ENCODE measurements at regions not wholly inside any gene's neighbourhood (a gene's known extent, or its start where the extent isn't known, plus 50 kb on each side); places are given as distances from the start of the nearest gene placed in this dataset.

GRCh38 chr1:29452463-29453230 is 216.3 kb downstream of the PTPRU start:
- no peak overlapping the region for H3K9ac ChIP-seq (ENCODE audit: low read depth in 1 of 2, low read length in 2 of 2)
- H3K27ac ChIP-seq (ENCODE audit: low read depth, low read length): no peak overlapping the region
- no peak overlapping the region for H3K4me3 ChIP-seq (ENCODE audit: low read depth in 1 of 2, low read length in 2 of 2)
- H3K4me1 ChIP-seq (ENCODE audit: control insufficient read depth in 1 of 2, insufficient read depth in 2 of 2, low read length in 2 of 2): no peaks in the 10 kb centered on the region
- H3K27me3 ChIP-seq (ENCODE audit: control insufficient read depth in 1 of 2, insufficient read depth in 2 of 2, low read length in 2 of 2): peaks cover 0 to 8% of the 10 kb centered on the region in 2 donors
- no peaks in the 10 kb centered on the region for H3K36me3 ChIP-seq (ENCODE audit: control insufficient read depth in 1 of 2, insufficient read depth in 2 of 2, low read length in 2 of 2)
- no peaks in the 10 kb centered on the region for H3K9me3 ChIP-seq (ENCODE audit: control insufficient read depth in 1 of 2, low read length in 2 of 2)

GRCh38 chr1:29451368-29451892 is 215.1 kb downstream of the PTPRU start:
- Histone ChIP-seq H3K4me3 (ENCODE audit: low read depth in 1 of 2, low read length in 2 of 2) (no peak overlapping the region), H3K27me3 (ENCODE audit: control insufficient read depth in 1 of 2, insufficient read depth in 2 of 2, low read length in 2 of 2) (peaks cover 0 to 8% of the 10 kb centered on the region in 2 donors), H3K4me1 (ENCODE audit: control insufficient read depth in 1 of 2, insufficient read depth in 2 of 2, low read length in 2 of 2) (no peaks in the 10 kb centered on the region), H3K9ac (ENCODE audit: low read depth in 1 of 2, low read length in 2 of 2) (no peak overlapping the region), H3K9me3 (ENCODE audit: control insufficient read depth in 1 of 2, low read length in 2 of 2) (no peaks in the 10 kb centered on the region), H3K27ac (ENCODE audit: low read depth, low read length) (no peak overlapping the region), H3K36me3 (ENCODE audit: control insufficient read depth in 1 of 2, insufficient read depth in 2 of 2, low read length in 2 of 2) (no peaks in the 10 kb centered on the region)

- Histone ChIP-seq H3K4me1 (ENCODE audit: control insufficient read depth in 1 of 2, insufficient read depth in 2 of 2, low read length in 2 of 2) (no peaks in the 10 kb centered on the region), H3K27ac (ENCODE audit: low read depth, low read length) (no peak overlapping the region), H3K9me3 (ENCODE audit: control insufficient read depth in 1 of 2, low read length in 2 of 2) (no peaks in the 10 kb centered on the region), H3K4me3 (ENCODE audit: low read depth in 1 of 2, low read length in 2 of 2) (no peak overlapping the region), H3K36me3 (ENCODE audit: control insufficient read depth in 1 of 2, insufficient read depth in 2 of 2, low read length in 2 of 2) (no peaks in the 10 kb centered on the region), H3K27me3 (ENCODE audit: control insufficient read depth in 1 of 2, insufficient read depth in 2 of 2, low read length in 2 of 2) (peaks cover 4 to 5% of the 10 kb centered on the region in 2 donors), H3K9ac (ENCODE audit: low read depth in 1 of 2, low read length in 2 of 2) (no peak overlapping the region)
These were observed 214.3 kb downstream of the PTPRU start for GRCh38 chr1:29450591-29450990.

GRCh38 chr1:29448456-29449235 is 212.3 kb downstream of the PTPRU start:
- Histone ChIP-seq H3K36me3 (ENCODE audit: control insufficient read depth in 1 of 2, insufficient read depth in 2 of 2, low read length in 2 of 2) (no peaks in the 10 kb centered on the region), H3K4me3 (ENCODE audit: low read depth in 1 of 2, low read length in 2 of 2) (no peak overlapping the region), H3K9me3 (ENCODE audit: control insufficient read depth in 1 of 2, low read length in 2 of 2) (no peaks in the 10 kb centered on the region), H3K27me3 (ENCODE audit: control insufficient read depth in 1 of 2, insufficient read depth in 2 of 2, low read length in 2 of 2) (peaks cover 5 to 7% of the 10 kb centered on the region in 2 donors), H3K4me1 (ENCODE audit: control insufficient read depth in 1 of 2, insufficient read depth in 2 of 2, low read length in 2 of 2) (no peaks in the 10 kb centered on the region), H3K27ac (ENCODE audit: low read depth, low read length) (no peak overlapping the region), H3K9ac (ENCODE audit: low read depth in 1 of 2, low read length in 2 of 2) (no peak overlapping the region)

- Histone ChIP-seq H3K36me3 (ENCODE audit: control insufficient read depth in 1 of 2, insufficient read depth in 2 of 2, low read length in 2 of 2) (no peaks in the 10 kb centered on the region), H3K9ac (ENCODE audit: low read depth in 1 of 2, low read length in 2 of 2) (no peak overlapping the region), H3K27ac (ENCODE audit: low read depth, low read length) (no peak overlapping the region), H3K9me3 (ENCODE audit: control insufficient read depth in 1 of 2, low read length in 2 of 2) (no peaks in the 10 kb centered on the region), H3K4me3 (ENCODE audit: low read depth in 1 of 2, low read length in 2 of 2) (no peak overlapping the region), H3K4me1 (ENCODE audit: control insufficient read depth in 1 of 2, insufficient read depth in 2 of 2, low read length in 2 of 2) (no peaks in the 10 kb centered on the region), H3K27me3 (ENCODE audit: control insufficient read depth in 1 of 2, insufficient read depth in 2 of 2, low read length in 2 of 2) (peaks cover 5 to 7% of the 10 kb centered on the region in 2 donors)
These were observed 211.0 kb downstream of the PTPRU start for GRCh38 chr1:29447368-29447767.

- H3K4me1 ChIP-seq (ENCODE audit: control insufficient read depth in 1 of 2, insufficient read depth in 2 of 2, low read length in 2 of 2): no peaks in the 10 kb centered on the region
- H3K9ac ChIP-seq (ENCODE audit: low read depth in 1 of 2, low read length in 2 of 2): no peak overlapping the region
- H3K4me3 ChIP-seq (ENCODE audit: low read depth in 1 of 2, low read length in 2 of 2): no peak overlapping the region
- H3K36me3 ChIP-seq (ENCODE audit: control insufficient read depth in 1 of 2, insufficient read depth in 2 of 2, low read length in 2 of 2): no peaks in the 10 kb centered on the region
- peaks cover 5 to 7% of the 10 kb centered on the region in 2 donors for H3K27me3 ChIP-seq (ENCODE audit: control insufficient read depth in 1 of 2, insufficient read depth in 2 of 2, low read length in 2 of 2)
- no peak overlapping the region for H3K27ac ChIP-seq (ENCODE audit: low read depth, low read length)
- H3K9me3 ChIP-seq (ENCODE audit: control insufficient read depth in 1 of 2, low read length in 2 of 2): no peaks in the 10 kb centered on the region
These were observed 208.7 kb downstream of the PTPRU start for GRCh38 chr1:29444782-29445729.

- peaks cover 7 to 8% of the 10 kb centered on the region in 2 donors for H3K27me3 ChIP-seq (ENCODE audit: control insufficient read depth in 1 of 2, insufficient read depth in 2 of 2, low read length in 2 of 2)
- H3K4me1 ChIP-seq (ENCODE audit: control insufficient read depth in 1 of 2, insufficient read depth in 2 of 2, low read length in 2 of 2): no peaks in the 10 kb centered on the region
- no peak overlapping the region for H3K9ac ChIP-seq (ENCODE audit: low read depth in 1 of 2, low read length in 2 of 2)
- no peaks in the 10 kb centered on the region for H3K36me3 ChIP-seq (ENCODE audit: control insufficient read depth in 1 of 2, insufficient read depth in 2 of 2, low read length in 2 of 2)
- H3K4me3 ChIP-seq (ENCODE audit: low read depth in 1 of 2, low read length in 2 of 2): no peak overlapping the region
- no peaks in the 10 kb centered on the region for H3K9me3 ChIP-seq (ENCODE audit: control insufficient read depth in 1 of 2, low read length in 2 of 2)
- no peak overlapping the region for H3K27ac ChIP-seq (ENCODE audit: low read depth, low read length)
These were observed 207.9 kb downstream of the PTPRU start for GRCh38 chr1:29444081-29444715.

- no peaks in the 10 kb centered on the region for H3K4me1 ChIP-seq (ENCODE audit: control insufficient read depth in 1 of 2, insufficient read depth in 2 of 2, low read length in 2 of 2)
- H3K9me3 ChIP-seq (ENCODE audit: control insufficient read depth in 1 of 2, low read length in 2 of 2): no peaks in the 10 kb centered on the region
- peaks cover 8 to 14% of the 10 kb centered on the region in 2 donors for H3K27me3 ChIP-seq (ENCODE audit: control insufficient read depth in 1 of 2, insufficient read depth in 2 of 2, low read length in 2 of 2)
- H3K9ac ChIP-seq (ENCODE audit: low read depth in 1 of 2, low read length in 2 of 2): no peak overlapping the region
- H3K36me3 ChIP-seq (ENCODE audit: control insufficient read depth in 1 of 2, insufficient read depth in 2 of 2, low read length in 2 of 2): no peaks in the 10 kb centered on the region
- no peak overlapping the region for H3K27ac ChIP-seq (ENCODE audit: low read depth, low read length)
- no peak overlapping the region for H3K4me3 ChIP-seq (ENCODE audit: low read depth in 1 of 2, low read length in 2 of 2)
These were observed 205.8 kb downstream of the PTPRU start for GRCh38 chr1:29441916-29442668.

- Histone ChIP-seq H3K4me3 (ENCODE audit: low read depth in 1 of 2, low read length in 2 of 2) (no peak overlapping the region), H3K36me3 (ENCODE audit: control insufficient read depth in 1 of 2, insufficient read depth in 2 of 2, low read length in 2 of 2) (no peaks in the 10 kb centered on the region), H3K27ac (ENCODE audit: low read depth, low read length) (no peak overlapping the region), H3K27me3 (ENCODE audit: control insufficient read depth in 1 of 2, insufficient read depth in 2 of 2, low read length in 2 of 2) (peaks cover 5 to 7% of the 10 kb centered on the region in 2 donors), H3K9ac (ENCODE audit: low read depth in 1 of 2, low read length in 2 of 2) (no peak overlapping the region), H3K9me3 (ENCODE audit: control insufficient read depth in 1 of 2, low read length in 2 of 2) (no peaks in the 10 kb centered on the region), H3K4me1 (ENCODE audit: control insufficient read depth in 1 of 2, insufficient read depth in 2 of 2, low read length in 2 of 2) (no peaks in the 10 kb centered on the region)
These were observed 203.3 kb downstream of the PTPRU start for GRCh38 chr1:29439615-29440014.

Measured in duodenal mucosa (tissue), 2 donors.